Astrocyte (in vitro differentiated cells and primary cell): ENCODE measurements at regions not wholly inside any gene's neighbourhood (a gene's known extent, or its start where the extent isn't known, plus 50 kb on each side); places are given as distances from the start of the nearest gene placed in this dataset.
"Not testable (repeated sequence)": the region's sequence is repeated elsewhere in the genome, so short reads cannot be mapped to it uniquely, and the experiment has no call there.

Experiments used
- DNase-seq: peaks from one replicate; pipeline ENCODE4 v3.0.0-alpha.2; 2010; ENCODE audit warnings: low read depth
- FAIRE-seq: peaks from 2 replicates; lab custom pipeline; 2011; peaks lifted over from hg19 to GRCh38; lab: Jason Lieb, UNC
- H2AFZ ChIP-seq: 2 replicates; pipeline ENCODE4 v1.6.0; 2012; ENCODE audit warnings: low read depth, low read length, inconsistent platforms
- H3K27ac ChIP-seq: 2 replicates; pipeline ENCODE4 v1.5.1; 2011; ENCODE audit warnings: low read depth, low read length, inconsistent platforms
- H3K27me3 ChIP-seq: 2 replicates; pipeline ENCODE4 v1.6.0; 2011; ENCODE audit warnings: low read length, inconsistent platforms; ENCODE audit not compliant: insufficient read depth
- H3K36me3 ChIP-seq: 2 replicates; pipeline ENCODE4 v1.5.1; 2011; ENCODE audit warnings: low read length, inconsistent platforms; ENCODE audit not compliant: insufficient read depth
- H3K4me1 ChIP-seq: 2 replicates; pipeline ENCODE4 v1.5.1; 2011; ENCODE audit warnings: low read length, inconsistent platforms; ENCODE audit not compliant: insufficient read depth
- H3K4me2 ChIP-seq: 2 replicates; pipeline ENCODE4 v1.6.0; 2012; ENCODE audit warnings: low read length, inconsistent platforms
- H3K4me3 ChIP-seq: 2 replicates; pipeline ENCODE4 v1.5.1; 2011; ENCODE audit warnings: low read depth, mild to moderate bottlenecking, low read length, inconsistent platforms; ENCODE audit not compliant: insufficient read depth
- H3K79me2 ChIP-seq: 2 replicates; pipeline ENCODE4 v1.6.0; 2012; ENCODE audit warnings: mild to moderate bottlenecking, low read length, inconsistent platforms; ENCODE audit not compliant: insufficient read depth
- H3K9ac ChIP-seq: 2 replicates; pipeline ENCODE4 v1.6.0; 2012; ENCODE audit warnings: mild to moderate bottlenecking, low read length, inconsistent platforms
- H3K9me3 ChIP-seq: 2 replicates; pipeline ENCODE4 v1.5.1; 2012; ENCODE audit warnings: low read depth, mild to moderate bottlenecking, low read length, inconsistent platforms; ENCODE audit not compliant: insufficient read depth
- H4K20me1 ChIP-seq: 2 replicates; pipeline ENCODE4 v1.6.0; 2012; ENCODE audit warnings: low read length, inconsistent platforms; ENCODE audit not compliant: insufficient read depth
- H3K27ac Mint-ChIP-seq: one replicate; pipeline ENCODE4 v1.8.0; 2021; ENCODE audit warnings: mild to moderate bottlenecking, mixed read lengths; ENCODE audit not compliant: unreplicated experiment
- H3K27me3 Mint-ChIP-seq: one replicate; pipeline ENCODE4 v1.8.0; 2021; ENCODE audit warnings: low read depth, mixed read lengths; ENCODE audit not compliant: unreplicated experiment
- H3K36me3 Mint-ChIP-seq: one replicate; pipeline ENCODE4 v1.8.0; 2021; ENCODE audit warnings: low read depth, mixed read lengths; ENCODE audit not compliant: unreplicated experiment
- H3K4me1 Mint-ChIP-seq: one replicate; pipeline ENCODE4 v1.8.0; 2021; ENCODE audit warnings: low read depth, mixed read lengths; ENCODE audit not compliant: unreplicated experiment
- H3K4me3 Mint-ChIP-seq: one replicate; pipeline ENCODE4 v1.8.0; 2021; ENCODE audit warnings: mild to moderate bottlenecking, moderate library complexity, mixed read lengths; ENCODE audit not compliant: unreplicated experiment
- H3K9me3 Mint-ChIP-seq: one replicate; pipeline ENCODE4 v1.8.0; 2021; ENCODE audit warnings: mild to moderate bottlenecking, mixed read lengths; ENCODE audit not compliant: unreplicated experiment
- EZH2 ChIP-seq: IDR thresholded peaks from 2 replicates; pipeline ENCODE4 v1.6.1; 2012; ENCODE audit warnings: mild to moderate bottlenecking, low read length, inconsistent platforms; ENCODE audit not compliant: insufficient read depth
- TF ChIP-seq, protein P1 (sequence below): IDR thresholded peaks from 2 replicates; pipeline ENCODE4 v1.5.1; 2011; ENCODE audit warnings: low read depth, mild to moderate bottlenecking, inconsistent platforms, low read length, moderate library complexity; ENCODE audit not compliant: insufficient read depth

DNA sequence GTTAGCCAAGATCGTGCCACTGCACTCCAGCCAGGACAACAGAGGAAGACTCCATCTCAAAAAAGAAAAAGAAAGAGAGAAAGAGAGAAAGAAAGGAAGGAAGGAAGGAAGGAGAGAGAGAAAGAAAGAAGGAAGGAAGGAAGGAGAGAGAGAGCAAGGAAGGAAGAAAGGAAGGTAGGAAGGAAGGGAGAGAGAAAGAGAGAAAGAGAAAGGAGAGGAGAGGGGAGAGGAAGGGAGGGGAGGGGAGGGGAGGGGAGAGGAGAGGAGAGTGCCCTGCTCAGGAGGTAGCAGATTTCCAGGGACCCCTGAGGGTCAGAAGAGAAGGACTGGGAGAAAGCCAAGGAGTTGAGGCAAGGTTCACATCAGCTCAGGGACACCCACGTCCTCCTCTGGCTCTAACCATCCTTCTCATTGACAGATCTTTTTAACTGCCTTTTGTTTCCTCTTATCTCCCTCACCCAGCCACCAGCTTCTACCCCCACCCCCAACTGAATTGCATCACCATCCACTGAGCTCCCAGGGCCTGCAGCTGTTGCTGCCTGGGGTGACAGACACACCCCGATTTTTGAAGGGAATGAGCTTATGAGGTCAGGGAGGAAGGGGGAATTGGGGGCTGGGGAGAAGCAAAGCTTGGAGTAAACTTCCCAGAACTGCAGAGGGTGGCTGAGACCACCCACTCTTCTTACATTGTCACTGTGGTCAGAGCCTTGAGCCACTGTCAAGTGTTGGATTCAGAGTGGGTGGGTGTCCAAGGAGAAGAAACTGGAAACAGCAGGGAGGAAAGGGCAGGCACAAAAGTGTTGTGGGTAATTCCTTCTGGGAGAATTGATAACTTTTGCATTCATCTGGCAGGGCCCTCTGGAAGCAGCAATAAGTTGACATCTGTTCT, 91.6 kb downstream of the GLUL start:
- Histone ChIP-seq H3K9ac (no peak overlapping the region), H3K4me3 (no peak overlapping the region), H4K20me1 (no peaks in the 10 kb centered on the region), H3K27me3 (no peaks in the 10 kb centered on the region), H3K27ac (no peak overlapping the region), H3K9me3 (no peaks in the 10 kb centered on the region), H3K4me1 (no peaks in the 10 kb centered on the region), H2AFZ (no peak overlapping the region), H3K4me2 (no peak overlapping the region), H3K36me3 (no peaks in the 10 kb centered on the region), H3K79me2 (no peaks in the 10 kb centered on the region)
- H3K36me3 Mint-ChIP-seq: no peaks in the 10 kb centered on the region
- FAIRE-seq (no peak), DNase-seq (peak; percentile 35)
- peaks cover 4% of the 10 kb centered on the region for H3K27me3 Mint-ChIP-seq
- peaks cover 14% of the 10 kb centered on the region for H3K4me1 Mint-ChIP-seq
- H3K27ac Mint-ChIP-seq: peak overlapping the region; percentile 67
- no peaks in the 10 kb centered on the region for H3K9me3 Mint-ChIP-seq
- no peak overlapping the region for H3K4me3 Mint-ChIP-seq
- TF ChIP-seq, protein P1, sequence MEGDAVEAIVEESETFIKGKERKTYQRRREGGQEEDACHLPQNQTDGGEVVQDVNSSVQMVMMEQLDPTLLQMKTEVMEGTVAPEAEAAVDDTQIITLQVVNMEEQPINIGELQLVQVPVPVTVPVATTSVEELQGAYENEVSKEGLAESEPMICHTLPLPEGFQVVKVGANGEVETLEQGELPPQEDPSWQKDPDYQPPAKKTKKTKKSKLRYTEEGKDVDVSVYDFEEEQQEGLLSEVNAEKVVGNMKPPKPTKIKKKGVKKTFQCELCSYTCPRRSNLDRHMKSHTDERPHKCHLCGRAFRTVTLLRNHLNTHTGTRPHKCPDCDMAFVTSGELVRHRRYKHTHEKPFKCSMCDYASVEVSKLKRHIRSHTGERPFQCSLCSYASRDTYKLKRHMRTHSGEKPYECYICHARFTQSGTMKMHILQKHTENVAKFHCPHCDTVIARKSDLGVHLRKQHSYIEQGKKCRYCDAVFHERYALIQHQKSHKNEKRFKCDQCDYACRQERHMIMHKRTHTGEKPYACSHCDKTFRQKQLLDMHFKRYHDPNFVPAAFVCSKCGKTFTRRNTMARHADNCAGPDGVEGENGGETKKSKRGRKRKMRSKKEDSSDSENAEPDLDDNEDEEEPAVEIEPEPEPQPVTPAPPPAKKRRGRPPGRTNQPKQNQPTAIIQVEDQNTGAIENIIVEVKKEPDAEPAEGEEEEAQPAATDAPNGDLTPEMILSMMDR: no peak
- no peak for TF ChIP-seq EZH2

DNA sequence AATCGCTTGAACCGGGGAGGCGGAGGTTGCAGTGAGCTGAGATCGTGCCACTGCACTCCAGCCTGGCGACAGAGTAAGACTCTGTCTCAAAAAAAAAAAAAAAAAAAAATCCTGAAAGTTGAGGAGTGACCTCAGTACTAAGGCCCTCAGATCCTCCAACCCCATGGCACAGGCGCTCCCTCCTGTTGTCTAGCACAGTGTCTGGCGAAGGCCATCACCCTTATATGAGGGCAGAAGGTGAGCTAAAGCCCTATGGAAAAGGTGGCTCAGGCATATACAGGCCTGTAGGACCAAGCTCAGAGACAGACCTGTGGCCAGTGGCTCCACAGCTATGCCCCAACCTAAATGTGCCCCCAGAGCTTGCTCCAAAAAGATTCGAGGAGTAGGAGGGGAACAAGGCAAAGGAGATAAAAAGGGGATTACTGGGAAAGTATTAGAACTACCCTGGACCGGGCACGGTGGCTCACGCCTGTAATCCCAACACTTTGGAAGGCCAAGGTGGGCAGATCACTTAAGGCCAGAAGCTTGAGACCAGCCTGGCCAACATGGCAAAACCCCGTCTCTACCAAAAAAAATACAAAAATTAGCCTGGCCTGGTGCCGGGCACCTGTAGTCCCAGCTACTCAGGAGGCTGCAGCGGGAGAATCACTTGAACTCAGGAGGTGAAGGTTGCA, 92.4 kb downstream of the GLUL start:
- not testable (repeated sequence) for H3K9ac ChIP-seq, H3K4me1 ChIP-seq, H3K79me2 ChIP-seq, H3K4me3 ChIP-seq, H3K9me3 ChIP-seq, DNase-seq, H3K4me2 ChIP-seq, H2AFZ ChIP-seq, FAIRE-seq, H3K9me3 Mint-ChIP-seq, H3K4me3 Mint-ChIP-seq, H3K27me3 ChIP-seq, H3K27ac ChIP-seq, H3K36me3 Mint-ChIP-seq, H3K36me3 ChIP-seq, H3K27me3 Mint-ChIP-seq, H4K20me1 ChIP-seq
- peak overlapping the region; percentile 67 for H3K27ac Mint-ChIP-seq
- peaks cover 14% of the 10 kb centered on the region for H3K4me1 Mint-ChIP-seq

DNA sequence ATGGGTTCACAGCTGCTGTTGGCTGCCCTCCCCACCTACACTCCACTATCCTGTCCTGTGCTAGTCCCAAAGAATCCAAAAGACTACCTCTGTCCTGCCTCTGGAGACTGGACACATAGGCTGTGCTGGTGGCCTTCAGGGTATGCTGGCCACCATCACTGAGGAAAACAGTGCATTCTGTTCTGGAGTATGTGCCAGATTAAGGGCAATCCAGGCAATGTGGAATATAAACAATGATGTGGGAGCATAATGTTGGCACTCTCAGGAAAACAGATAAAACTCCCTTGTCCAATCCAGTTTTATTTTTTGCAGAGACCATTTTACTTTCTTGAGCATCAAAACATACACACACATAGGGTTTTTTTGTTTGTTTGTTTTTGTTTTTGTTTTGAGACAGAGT, 94.3 kb downstream of the GLUL start:
- no peak overlapping the region for H2AFZ ChIP-seq
- H4K20me1 ChIP-seq: no peaks in the 10 kb centered on the region
- H3K27ac ChIP-seq: no peak overlapping the region
- Mint-ChIP-seq H3K36me3 (no peaks in the 10 kb centered on the region), H3K9me3 (no peaks in the 10 kb centered on the region), H3K4me3 (no peak overlapping the region), H3K27ac (no peak overlapping the region), H3K27me3 (peaks cover 2% of the 10 kb centered on the region), H3K4me1 (peaks cover 14% of the 10 kb centered on the region)
- no peaks in the 10 kb centered on the region for H3K4me1 ChIP-seq
- H3K9me3 ChIP-seq: no peaks in the 10 kb centered on the region
- FAIRE-seq: no peak
- no peak overlapping the region for H3K4me2 ChIP-seq
- H3K36me3 ChIP-seq: no peaks in the 10 kb centered on the region
- no peak for DNase-seq
- H3K4me3 ChIP-seq: no peak overlapping the region
- H3K27me3 ChIP-seq: no peaks in the 10 kb centered on the region
- TF ChIP-seq, protein P1: no peak
- no peak for TF ChIP-seq EZH2
- H3K9ac ChIP-seq: no peak overlapping the region
- no peaks in the 10 kb centered on the region for H3K79me2 ChIP-seq
